GM12878 (cell line): ENCODE measurements at regions not wholly inside any gene's neighbourhood (a gene's known extent, or its start where the extent isn't known, plus 50 kb on each side); places are given as distances from the start of the nearest gene placed in this dataset.

ENCODE experiments used
- ATAC-seq: fragments of 200-7000 bp; cut with Tn5 transposase; 3 replicates; pipeline ENCODE4 v1.9.1; 2020; ENCODE audit warnings: mild to moderate bottlenecking, moderate library complexity
- BruUV-seq: library from RNA; stranded (reverse); fragments of 400-500 nt; replicated peaks from 2 replicates; lab custom pipeline; 2021; lab: Mats Ljungman, UMichigan
- CTCF ChIA-PET: fragments of 300-600 bp; sonication (Branson Sonifier 250); formaldehyde crosslinking; extraction: SDS; loops from one replicate; lab custom pipeline; 2021; ENCODE audit warnings: inconsistent platforms; lab: Yijun Ruan, JAX
- POLR2A ChIA-PET: fragments of 350-600 bp; formaldehyde crosslinking; extraction: SDS; loops from one replicate; lab custom pipeline; 2021; ENCODE audit warnings: inconsistent platforms; lab: Charles Lee
- RAD21 ChIA-PET: fragments of 300-600 bp; sonication (Branson Sonifier 250); formaldehyde crosslinking; loops from one replicate; lab custom pipeline; 2023; ENCODE audit warnings: antibody characterized with exemption; ENCODE audit not compliant: unreplicated experiment; lab: Charles Lee
- SMC1A ChIA-PET: fragments of 300-600 bp; sonication (Branson Sonifier 250); formaldehyde crosslinking; loops from one replicate; lab custom pipeline; 2023; ENCODE audit not compliant: unreplicated experiment, uncharacterized antibody; lab: Charles Lee
- DNase-seq: peaks from one replicate; pipeline ENCODE4 v3.0.0-alpha.2; 2011; ENCODE audit warnings: low read depth, low spot score
- FAIRE-seq: peaks from 3 replicates; lab custom pipeline; 2011; peaks lifted over from hg19 to GRCh38; lab: Jason Lieb, UNC
- H2AFZ ChIP-seq: 2 replicates; pipeline ENCODE4 v1.6.0; 2011; ENCODE audit warnings: low read depth, low read length, control low read depth; ENCODE audit not compliant: control insufficient read depth
- H3K27ac ChIP-seq: 2 replicates; pipeline ENCODE4 v1.5.1; 2011; ENCODE audit warnings: control low read depth; ENCODE audit not compliant: control insufficient read depth, insufficient read depth
- H3K27me3 ChIP-seq, 2 experiments: replicated peaks in 1 of 2; 2 replicates each; pipeline versions ENCODE4 v1.6.0 to v1.6.1; 2011; ENCODE audit warnings: low read length in 1 of 2; ENCODE audit not compliant: control insufficient read depth in 2 of 2, insufficient read depth in 2 of 2
- H3K36me3 ChIP-seq, 2 experiments: 2 replicates each; pipeline ENCODE4 v1.5.1; 2011; ENCODE audit warnings: low read length in 1 of 2; ENCODE audit not compliant: control insufficient read depth in 2 of 2, insufficient read depth in 2 of 2
- H3K4me1 ChIP-seq: 2 replicates; pipeline ENCODE4 v1.6.1; 2011; ENCODE audit warnings: mild to moderate bottlenecking, low read length, moderate library complexity, mixed read lengths; ENCODE audit not compliant: control insufficient read depth, insufficient read depth
- H3K4me2 ChIP-seq: 2 replicates; pipeline ENCODE4 v1.6.0; 2011; ENCODE audit warnings: control low read depth; ENCODE audit not compliant: control insufficient read depth, insufficient read depth
- H3K4me3 ChIP-seq: fragments of 200-600 bp; sonication (generic); 2 replicates; pipeline ENCODE4 v1.5.1; 2016
- H3K79me2 ChIP-seq: 2 replicates; pipeline ENCODE4 v1.6.0; 2011; ENCODE audit warnings: low read length; ENCODE audit not compliant: control insufficient read depth, insufficient read depth
- H3K9ac ChIP-seq: 2 replicates; pipeline ENCODE4 v1.8.0; 2011; ENCODE audit warnings: low read length, control low read depth, mixed read lengths; ENCODE audit not compliant: control insufficient read depth, insufficient read depth
- H3K9me3 ChIP-seq: replicated peaks from 3 replicates; pipeline ENCODE4 v1.5.1; 2011; ENCODE audit warnings: mild to moderate bottlenecking, low read length; ENCODE audit not compliant: control insufficient read depth, insufficient read depth
- H4K20me1 ChIP-seq: 2 replicates; pipeline ENCODE4 v1.6.0; 2011; ENCODE audit not compliant: control insufficient read depth, insufficient read depth
- CEBPB ChIP-seq, 2 experiments: fragments of 150-350 bp in 1 of 2; IDR thresholded peaks; 2 replicates each; pipeline ENCODE4 v1.6.1; 2012 to 2014; ENCODE audit warnings: low read depth in 2 of 2, low read length in 2 of 2, borderline replicate concordance in 1 of 2, inconsistent platforms in 1 of 2
- EGR1 ChIP-seq, 2 experiments: IDR thresholded peaks; 1 replicate in 1 of 2; 2 replicates in 1 of 2; pipeline ENCODE4 v1.6.1; 2011 to 2012; ENCODE audit warnings: low read depth in 2 of 2, low read length in 2 of 2, borderline replicate concordance in 1 of 2, mild to moderate bottlenecking in 1 of 2, moderate library complexity in 1 of 2
- ETV6 ChIP-seq, 2 experiments: fragments of 450-650 bp in 1 of 2; IDR thresholded peaks in 1 of 2; conservative IDR thresholded peaks in 1 of 2; 2 replicates each; pipeline ENCODE4 v1.6.1; 2014; ENCODE audit warnings: antibody characterized with exemption in 1 of 2, borderline replicate concordance in 1 of 2, low read depth in 1 of 2, mild to moderate bottlenecking in 1 of 2, moderate library complexity in 1 of 2
- GATAD2B ChIP-seq: fragments of 450-650 bp; conservative IDR thresholded peaks from 2 replicates; pipeline ENCODE4 v1.6.1; 2017; ENCODE audit warnings: low read depth, mild to moderate bottlenecking, moderate library complexity
- IKZF1 ChIP-seq: fragments of 450-650 bp; conservative IDR thresholded peaks from 2 replicates; pipeline ENCODE4 v1.6.1; 2017; ENCODE audit warnings: antibody characterized with exemption, mild to moderate bottlenecking
- LARP7 ChIP-seq: fragments of 450-650 bp; IDR thresholded peaks from 2 replicates; pipeline ENCODE4 v1.6.1; 2017; ENCODE audit warnings: mild to moderate bottlenecking
- MEF2B ChIP-seq: fragments of 450-650 bp; IDR thresholded peaks from 2 replicates; pipeline ENCODE4 v1.6.1; 2018; ENCODE audit warnings: mild to moderate bottlenecking, moderate library complexity; ENCODE audit not compliant: partially characterized antibody, poor library complexity, severe bottlenecking
- SUZ12 ChIP-seq: fragments of 200-600 bp; sonication (generic); IDR thresholded peaks from one replicate; pipeline ENCODE4 v1.6.1; 2018; ENCODE audit warnings: antibody characterized with exemption, mild to moderate bottlenecking; ENCODE audit not compliant: unreplicated experiment
- YBX1 ChIP-seq: fragments of 450-650 bp; IDR thresholded peaks from 2 replicates; pipeline ENCODE4 v1.6.1; 2016; ENCODE audit warnings: antibody characterized with exemption
- YY1 ChIP-seq: IDR thresholded peaks from 2 replicates; pipeline ENCODE4 v1.6.1; 2011; ENCODE audit warnings: low read depth, mild to moderate bottlenecking, low read length
- ZNF24 ChIP-seq: fragments of 450-650 bp; IDR thresholded peaks from 2 replicates; pipeline ENCODE4 v1.6.1; 2017; ENCODE audit warnings: antibody characterized with exemption, mild to moderate bottlenecking
- WGBS: methylation state at CpG from one replicate; pipeline ENCODE4 v1.1.6; 2016; ENCODE audit warnings: low lambda C conversion rate; ENCODE audit not compliant: insufficient replicate concordance, insufficient coverage; ENCODE audit errors: missing lambda C conversion rate; 5-methylcytosine and 5-hydroxymethylcytosine counted together
- in situ Hi-C: fragments of 300-500 bp; cut with MboI; formaldehyde crosslinking; loops from 9 replicates; pipeline ENCODE4 v1.14.3; 2018; ENCODE audit warnings: mixed read lengths
- intact Hi-C: fragments of 100-400 bp; cut with micrococcal nuclease; formaldehyde crosslinking; loops from one replicate; pipeline ENCODE4 v1.14.2; 2022; ENCODE audit not compliant: unreplicated experiment
- TF ChIP-seq, protein P1 (sequence below): fragments of 450-650 bp; IDR thresholded peaks from 2 replicates; pipeline ENCODE4 v1.6.1; 2017; ENCODE audit warnings: mild to moderate bottlenecking, low read depth, inconsistent platforms; ENCODE audit not compliant: poor library complexity, severe bottlenecking
- TF ChIP-seq, protein P2 (sequence below): fragments of 450-650 bp; IDR thresholded peaks from 2 replicates; pipeline ENCODE4 v1.6.1; 2016; ENCODE audit warnings: mild to moderate bottlenecking
- TF ChIP-seq, protein P3 (sequence below): fragments of 150-350 bp; IDR thresholded peaks from 2 replicates; pipeline ENCODE4 v1.6.1; 2014; ENCODE audit warnings: mild to moderate bottlenecking, low read depth, low read length
- TF ChIP-seq, protein P4 (sequence below): IDR thresholded peaks from 2 replicates; pipeline ENCODE4 v1.6.1; 2011; ENCODE audit warnings: mild to moderate bottlenecking, low read depth, low read length, moderate library complexity; ENCODE audit not compliant: insufficient replicate concordance

DNA sequence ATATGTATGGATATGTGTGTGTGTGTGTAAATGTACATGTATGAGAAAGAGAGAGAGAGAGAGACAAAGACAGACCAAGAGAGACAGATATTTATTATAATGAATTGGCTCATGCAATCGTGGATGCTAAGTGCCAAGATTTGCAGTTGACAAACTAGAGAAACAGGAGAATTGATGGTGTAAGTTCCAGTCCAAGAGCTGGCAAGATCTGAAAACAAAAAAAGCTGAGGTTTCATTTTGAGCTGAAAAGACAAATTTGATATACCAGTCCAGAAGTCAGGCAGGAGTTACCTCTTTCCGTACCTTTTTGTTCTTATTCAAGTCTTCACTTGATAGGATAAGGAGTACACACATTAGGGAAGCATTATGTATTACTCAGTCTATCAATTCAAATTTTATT, 157.8 kb downstream of the COPS8 start (continued):
- TF ChIP-seq, protein P1, sequence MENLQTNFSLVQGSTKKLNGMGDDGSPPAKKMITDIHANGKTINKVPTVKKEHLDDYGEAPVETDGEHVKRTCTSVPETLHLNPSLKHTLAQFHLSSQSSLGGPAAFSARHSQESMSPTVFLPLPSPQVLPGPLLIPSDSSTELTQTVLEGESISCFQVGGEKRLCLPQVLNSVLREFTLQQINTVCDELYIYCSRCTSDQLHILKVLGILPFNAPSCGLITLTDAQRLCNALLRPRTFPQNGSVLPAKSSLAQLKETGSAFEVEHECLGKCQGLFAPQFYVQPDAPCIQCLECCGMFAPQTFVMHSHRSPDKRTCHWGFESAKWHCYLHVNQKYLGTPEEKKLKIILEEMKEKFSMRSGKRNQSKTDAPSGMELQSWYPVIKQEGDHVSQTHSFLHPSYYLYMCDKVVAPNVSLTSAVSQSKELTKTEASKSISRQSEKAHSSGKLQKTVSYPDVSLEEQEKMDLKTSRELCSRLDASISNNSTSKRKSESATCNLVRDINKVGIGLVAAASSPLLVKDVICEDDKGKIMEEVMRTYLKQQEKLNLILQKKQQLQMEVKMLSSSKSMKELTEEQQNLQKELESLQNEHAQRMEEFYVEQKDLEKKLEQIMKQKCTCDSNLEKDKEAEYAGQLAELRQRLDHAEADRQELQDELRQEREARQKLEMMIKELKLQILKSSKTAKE = no peak
- TF ChIP-seq IKZF1 (no peak), YY1 (no peak), CEBPB (IDR thresholded peaks at IDR 0.05; ENCODE audit: borderline replicate concordance in 1 of 2, low read depth in 2 of 2, low read length in 2 of 2) (no peak), EGR1 (IDR thresholded peaks at IDR 0.05; ENCODE audit: borderline replicate concordance in 1 of 2, low read depth in 2 of 2, low read length in 2 of 2) (no peak)
- TF ChIP-seq, protein P2, sequence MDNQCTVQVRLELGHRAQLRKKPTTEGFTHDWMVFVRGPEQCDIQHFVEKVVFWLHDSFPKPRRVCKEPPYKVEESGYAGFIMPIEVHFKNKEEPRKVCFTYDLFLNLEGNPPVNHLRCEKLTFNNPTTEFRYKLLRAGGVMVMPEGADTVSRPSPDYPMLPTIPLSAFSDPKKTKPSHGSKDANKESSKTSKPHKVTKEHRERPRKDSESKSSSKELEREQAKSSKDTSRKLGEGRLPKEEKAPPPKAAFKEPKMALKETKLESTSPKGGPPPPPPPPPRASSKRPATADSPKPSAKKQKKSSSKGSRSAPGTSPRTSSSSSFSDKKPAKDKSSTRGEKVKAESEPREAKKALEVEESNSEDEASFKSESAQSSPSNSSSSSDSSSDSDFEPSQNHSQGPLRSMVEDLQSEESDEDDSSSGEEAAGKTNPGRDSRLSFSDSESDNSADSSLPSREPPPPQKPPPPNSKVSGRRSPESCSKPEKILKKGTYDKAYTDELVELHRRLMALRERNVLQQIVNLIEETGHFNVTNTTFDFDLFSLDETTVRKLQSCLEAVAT = no peak

DNA sequence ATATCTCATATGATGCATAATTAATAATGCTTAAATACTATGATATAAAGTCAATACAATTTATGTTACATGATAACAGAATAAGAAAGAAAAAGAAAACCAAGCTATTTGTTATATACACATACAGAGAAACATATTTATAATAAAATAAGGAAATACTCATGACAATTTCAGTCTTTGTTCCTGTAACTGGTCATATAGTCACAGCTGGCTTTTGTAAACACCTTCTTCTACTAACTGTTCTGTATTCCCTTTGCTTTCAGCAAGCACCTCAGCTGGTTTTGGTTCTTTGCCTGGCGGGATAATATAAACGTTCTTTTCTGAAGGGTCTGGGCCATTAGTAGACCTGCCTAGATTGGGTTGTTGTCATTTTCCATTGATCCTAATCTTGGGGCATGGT, 158.5 kb downstream of the COPS8 start:
- RAD21 ChIA-PET = no interaction called here
- no peak for FAIRE-seq
- no peak for TF ChIP-seq MEF2B
- TF ChIP-seq, protein P3, sequence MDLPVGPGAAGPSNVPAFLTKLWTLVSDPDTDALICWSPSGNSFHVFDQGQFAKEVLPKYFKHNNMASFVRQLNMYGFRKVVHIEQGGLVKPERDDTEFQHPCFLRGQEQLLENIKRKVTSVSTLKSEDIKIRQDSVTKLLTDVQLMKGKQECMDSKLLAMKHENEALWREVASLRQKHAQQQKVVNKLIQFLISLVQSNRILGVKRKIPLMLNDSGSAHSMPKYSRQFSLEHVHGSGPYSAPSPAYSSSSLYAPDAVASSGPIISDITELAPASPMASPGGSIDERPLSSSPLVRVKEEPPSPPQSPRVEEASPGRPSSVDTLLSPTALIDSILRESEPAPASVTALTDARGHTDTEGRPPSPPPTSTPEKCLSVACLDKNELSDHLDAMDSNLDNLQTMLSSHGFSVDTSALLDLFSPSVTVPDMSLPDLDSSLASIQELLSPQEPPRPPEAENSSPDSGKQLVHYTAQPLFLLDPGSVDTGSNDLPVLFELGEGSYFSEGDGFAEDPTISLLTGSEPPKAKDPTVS = no peak
- TF ChIP-seq, protein P4, sequence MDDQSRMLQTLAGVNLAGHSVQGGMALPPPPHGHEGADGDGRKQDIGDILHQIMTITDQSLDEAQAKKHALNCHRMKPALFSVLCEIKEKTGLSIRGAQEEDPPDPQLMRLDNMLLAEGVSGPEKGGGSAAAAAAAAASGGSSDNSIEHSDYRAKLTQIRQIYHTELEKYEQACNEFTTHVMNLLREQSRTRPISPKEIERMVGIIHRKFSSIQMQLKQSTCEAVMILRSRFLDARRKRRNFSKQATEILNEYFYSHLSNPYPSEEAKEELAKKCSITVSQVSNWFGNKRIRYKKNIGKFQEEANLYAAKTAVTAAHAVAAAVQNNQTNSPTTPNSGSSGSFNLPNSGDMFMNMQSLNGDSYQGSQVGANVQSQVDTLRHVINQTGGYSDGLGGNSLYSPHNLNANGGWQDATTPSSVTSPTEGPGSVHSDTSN = no peak
- TF ChIP-seq ETV6 (conservative IDR thresholded peaks at IDR 0.05 in 1 of 2, IDR thresholded peaks at IDR 0.05 in 1 of 2; ENCODE audit: borderline replicate concordance in 1 of 2, low read depth in 1 of 2) = no peak
- no peak for TF ChIP-seq SUZ12
- no peak for TF ChIP-seq ZNF24
- no peak for TF ChIP-seq GATAD2B
- TF ChIP-seq YBX1 = no peak
- no peak for TF ChIP-seq LARP7

More for the DNA sequence above, 158.5 kb downstream of the COPS8 start:
- H4K20me1 ChIP-seq = no peaks in the 10 kb centered on the region
- H3K4me1 ChIP-seq = no peaks in the 10 kb centered on the region
- ChIA-PET POLR2A (no interaction called here), CTCF (interaction anchor here (0.7 kb wide), 1 partner anchor 968 kb away, joined by 4 read pairs; no protein-coding TSS in a partner anchor), SMC1A (no interaction called here)
- no TSS peak for BruUV-seq
- no peaks in the 10 kb centered on the region for H3K79me2 ChIP-seq
- intact Hi-C loops = no loop called here
- H3K9me3 ChIP-seq = no peaks in the 10 kb centered on the region; the same call in 1 of the 3 replicates
- in situ Hi-C loops = no loop called here
- H3K36me3 ChIP-seq = no peaks in the 10 kb centered on the region
- no peak for ATAC-seq
- H3K27me3 ChIP-seq = no peaks in the 10 kb centered on the region
- no peak overlapping the region for H2AFZ ChIP-seq
- no peak overlapping the region for H3K4me2 ChIP-seq
- no peak for DNase-seq
- 19% methylated on average over 2 of the region's 2 CpGs for WGBS
- H3K27ac ChIP-seq = no peak overlapping the region
- H3K4me3 ChIP-seq = no peak overlapping the region
- H3K9ac ChIP-seq = no peak overlapping the region
